Ishikawa (cell line): ENCODE measurements at regions not wholly inside any gene's neighbourhood (a gene's known extent, or its start where the extent isn't known, plus 50 kb on each side); places are given as distances from the start of the nearest gene placed in this dataset.
A peak's percentile ranks its signal among the peaks of the same experiment; 100 is the strongest.

ENCODE experiments used
- CEBPB ChIP-seq: IDR thresholded peaks from 2 replicates; pipeline ENCODE4 v1.6.1; 2012
- CREB1 ChIP-seq: IDR thresholded peaks from 2 replicates; pipeline ENCODE4 v1.6.1; 2012; ENCODE audit warnings: low read depth
- EGR1 ChIP-seq: IDR thresholded peaks from 2 replicates; pipeline ENCODE4 v1.6.1; 2012
- EP300 ChIP-seq: IDR thresholded peaks from 2 replicates; pipeline ENCODE4 v1.6.1; 2012; ENCODE audit warnings: borderline replicate concordance
- FOXM1 ChIP-seq: IDR thresholded peaks from 2 replicates; pipeline ENCODE4 v1.6.1; 2012; ENCODE audit warnings: low read depth, borderline replicate concordance
- MAX ChIP-seq: IDR thresholded peaks from 2 replicates; pipeline ENCODE4 v1.6.1; 2012
- NFIC ChIP-seq: IDR thresholded peaks from 2 replicates; pipeline ENCODE4 v1.6.1; 2012
- RAD21 ChIP-seq: IDR thresholded peaks from 2 replicates; pipeline ENCODE4 v1.6.1; 2012; ENCODE audit warnings: low read depth
- REST ChIP-seq: IDR thresholded peaks from 2 replicates; pipeline ENCODE4 v1.6.1; 2012; ENCODE audit warnings: low read depth, mild to moderate bottlenecking
- TAF1 ChIP-seq: IDR thresholded peaks from 2 replicates; pipeline ENCODE4 v1.6.1; 2012; ENCODE audit warnings: low read depth, mild to moderate bottlenecking
- TCF12 ChIP-seq: IDR thresholded peaks from 2 replicates; pipeline ENCODE4 v1.6.1; 2012; ENCODE audit warnings: low read depth
- TEAD4 ChIP-seq: IDR thresholded peaks from 2 replicates; pipeline ENCODE4 v1.6.1; 2012
- USF1 ChIP-seq: IDR thresholded peaks from 2 replicates; pipeline ENCODE4 v1.6.1; 2012
- YY1 ChIP-seq: IDR thresholded peaks from 2 replicates; pipeline ENCODE4 v1.6.1; 2012; ENCODE audit warnings: low read depth
- ZBTB7A ChIP-seq: IDR thresholded peaks from 2 replicates; pipeline ENCODE4 v1.6.1; 2012; ENCODE audit warnings: low read depth

- TF ChIP-seq FOXM1 (no peak), YY1 (no peak), RAD21 (no peak), CREB1 (no peak), TCF12 (no peak), TEAD4 (no peak), TAF1 (no peak), ZBTB7A (no peak), MAX (no peak), NFIC (no peak), USF1 (no peak), EP300 (no peak), CEBPB (no peak), REST (no peak), EGR1 (no peak)
Measured at GRCh38 chr10:130246113-130246512, 109.9 kb downstream of the GLRX3 start.

- TF ChIP-seq REST (no peak), YY1 (no peak), FOXM1 (no peak), RAD21 (no peak), NFIC (no peak), CEBPB (no peak), TEAD4 (no peak), TAF1 (no peak), CREB1 (no peak), ZBTB7A (no peak), EGR1 (no peak), MAX (no peak)
Measured at GRCh38 chr10:130250127-130250526, 113.9 kb downstream of the GLRX3 start.

- TF ChIP-seq USF1 (0 out of 2 replicates have a peak, but pooled peaks have one; percentile 8), CEBPB (no peak)
Measured at GRCh38 chr10:130251766-130252165, 115.6 kb downstream of the GLRX3 start.

- TF ChIP-seq REST (peak; percentile 69), MAX (no peak)
Measured at GRCh38 chr10:130254243-130254642, 118.1 kb downstream of the GLRX3 start.

- TF ChIP-seq TCF12 (no peak), FOXM1 (no peak), TAF1 (no peak), EP300 (no peak), MAX (no peak)
Measured at GRCh38 chr10:130254662-130255061, 118.5 kb downstream of the GLRX3 start.
